ENCODE measurements at regions not wholly inside any gene's neighbourhood (a gene's known extent, or its start where the extent isn't known, plus 50 kb on each side); places are given as distances from the start of the nearest gene placed in this dataset.
"Not testable (repeated sequence)": the region's sequence is repeated elsewhere in the genome, so short reads cannot be mapped to it uniquely, and the experiment has no call there.

DNA sequence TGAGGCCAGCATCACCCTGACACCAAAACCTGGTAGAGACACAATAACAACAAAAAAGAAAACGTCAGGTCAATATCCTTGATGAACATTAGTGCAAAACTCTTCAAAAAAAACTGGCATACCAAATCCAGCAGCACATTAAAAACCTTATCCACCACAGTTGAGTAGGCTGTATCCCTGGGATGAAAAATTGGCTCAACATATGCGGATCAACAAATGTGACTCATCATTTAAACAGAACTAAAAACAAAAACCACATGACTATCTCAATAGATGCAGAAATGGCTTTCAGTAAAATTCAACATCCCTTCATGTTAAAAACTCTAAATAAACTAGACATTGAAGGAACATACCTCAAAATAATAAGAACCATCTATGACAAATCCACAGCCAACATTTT, 59.6 kb upstream of the PHIP start:
- Mint-ChIP-seq H3K4me1 (no peaks in the 10 kb centered on the region), H3K4me3 (no peak overlapping the region), H3K9me3 (peaks cover 60% of the 10 kb centered on the region), H3K27me3 (ENCODE audit: low read depth) (no peaks in the 10 kb centered on the region), H3K36me3 (peaks cover 16% of the 10 kb centered on the region), H3K27ac (no peak overlapping the region)
- TF ChIP-seq, protein P1, sequence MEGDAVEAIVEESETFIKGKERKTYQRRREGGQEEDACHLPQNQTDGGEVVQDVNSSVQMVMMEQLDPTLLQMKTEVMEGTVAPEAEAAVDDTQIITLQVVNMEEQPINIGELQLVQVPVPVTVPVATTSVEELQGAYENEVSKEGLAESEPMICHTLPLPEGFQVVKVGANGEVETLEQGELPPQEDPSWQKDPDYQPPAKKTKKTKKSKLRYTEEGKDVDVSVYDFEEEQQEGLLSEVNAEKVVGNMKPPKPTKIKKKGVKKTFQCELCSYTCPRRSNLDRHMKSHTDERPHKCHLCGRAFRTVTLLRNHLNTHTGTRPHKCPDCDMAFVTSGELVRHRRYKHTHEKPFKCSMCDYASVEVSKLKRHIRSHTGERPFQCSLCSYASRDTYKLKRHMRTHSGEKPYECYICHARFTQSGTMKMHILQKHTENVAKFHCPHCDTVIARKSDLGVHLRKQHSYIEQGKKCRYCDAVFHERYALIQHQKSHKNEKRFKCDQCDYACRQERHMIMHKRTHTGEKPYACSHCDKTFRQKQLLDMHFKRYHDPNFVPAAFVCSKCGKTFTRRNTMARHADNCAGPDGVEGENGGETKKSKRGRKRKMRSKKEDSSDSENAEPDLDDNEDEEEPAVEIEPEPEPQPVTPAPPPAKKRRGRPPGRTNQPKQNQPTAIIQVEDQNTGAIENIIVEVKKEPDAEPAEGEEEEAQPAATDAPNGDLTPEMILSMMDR (IDR thresholded peaks at IDR 0.05; ENCODE audit: unreplicated experiment), result no peak
- no peak for DNase-seq (ENCODE audit: low spot score in 2 of 2, unreplicated experiment in 2 of 2)

DNA sequence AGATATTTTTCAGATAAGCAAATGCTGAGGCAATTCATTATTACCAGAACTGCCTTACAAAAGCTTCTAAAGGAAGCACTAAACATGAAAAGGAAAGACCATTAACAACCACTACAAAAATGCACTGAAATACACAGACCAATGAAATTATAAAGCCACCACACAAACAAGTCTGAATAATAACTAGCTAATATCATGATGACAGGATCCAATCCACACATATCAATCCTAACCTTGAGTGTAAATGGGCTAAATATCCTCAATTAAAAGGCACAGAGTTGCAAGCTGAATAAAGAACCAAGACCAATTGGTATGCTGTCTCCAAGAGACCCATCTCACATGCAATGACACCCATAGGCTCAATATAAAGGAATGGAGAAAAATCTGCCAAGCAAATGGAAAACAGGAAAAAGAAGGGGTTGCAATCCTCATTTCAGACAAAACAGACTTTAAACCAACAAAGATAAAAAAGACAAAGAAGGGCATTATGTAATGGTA, 58.0 kb upstream of the PHIP start:
- peaks cover 16% of the 10 kb centered on the region for H3K36me3 Mint-ChIP-seq
- no peaks in the 10 kb centered on the region for H3K4me1 Mint-ChIP-seq
- TF ChIP-seq, protein P1 (IDR thresholded peaks at IDR 0.05; ENCODE audit: unreplicated experiment), result no peak
- H3K9me3 Mint-ChIP-seq, result peaks cover 69% of the 10 kb centered on the region
- DNase-seq (ENCODE audit: low spot score in 2 of 2, unreplicated experiment in 2 of 2), result no peak
- no peak overlapping the region for H3K27ac Mint-ChIP-seq
- no peak overlapping the region for H3K4me3 Mint-ChIP-seq
- H3K27me3 Mint-ChIP-seq (ENCODE audit: low read depth), result no peaks in the 10 kb centered on the region

DNA sequence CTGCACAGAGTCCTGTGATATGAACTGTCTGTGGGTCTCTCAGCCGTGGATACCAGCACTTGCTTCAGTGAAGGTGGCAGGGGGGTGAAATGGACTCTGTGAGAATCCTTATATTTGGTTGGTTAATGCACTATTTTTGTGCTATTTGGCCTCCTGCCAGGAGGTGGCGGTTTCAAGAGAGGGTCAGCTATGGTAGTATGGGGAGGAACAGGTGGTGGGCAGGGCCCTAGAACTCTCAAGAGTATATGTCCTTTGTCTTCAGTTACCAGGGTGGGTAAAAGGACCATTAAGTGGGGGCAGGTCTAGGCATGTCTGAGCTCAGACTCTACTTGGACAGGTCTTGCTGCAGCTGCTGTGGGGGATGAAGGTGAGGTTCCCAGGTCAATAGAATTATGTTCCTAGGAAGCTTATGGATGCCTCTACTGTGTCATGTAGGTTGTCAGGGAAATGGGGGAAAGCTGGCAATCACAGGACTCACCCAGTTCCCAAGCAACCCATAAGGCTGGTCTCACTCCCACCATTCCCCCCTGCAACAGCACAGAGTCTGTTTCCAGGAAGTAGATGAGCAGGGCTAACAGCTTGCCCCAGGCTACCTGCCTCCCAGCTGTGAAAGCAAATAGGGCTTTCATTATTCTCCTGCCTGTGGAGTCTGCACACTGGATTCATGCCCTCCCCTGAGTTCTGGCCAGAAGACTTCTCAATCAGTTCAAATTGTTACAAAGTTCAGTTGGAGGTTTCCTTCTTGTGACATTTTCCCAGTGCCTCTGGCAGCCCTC, 56.8 kb upstream of the PHIP start:
- Mint-ChIP-seq H3K9me3 (peaks cover 76% of the 10 kb centered on the region), H3K4me3 (no peak overlapping the region), H3K4me1 (no peaks in the 10 kb centered on the region), H3K27ac (no peak overlapping the region), H3K36me3 (peaks cover 16% of the 10 kb centered on the region), H3K27me3 (ENCODE audit: low read depth) (no peaks in the 10 kb centered on the region)
- TF ChIP-seq, protein P1 (IDR thresholded peaks at IDR 0.05; ENCODE audit: unreplicated experiment), result no peak
- DNase-seq (ENCODE audit: low spot score in 2 of 2, unreplicated experiment in 2 of 2), result no peak

DNA sequence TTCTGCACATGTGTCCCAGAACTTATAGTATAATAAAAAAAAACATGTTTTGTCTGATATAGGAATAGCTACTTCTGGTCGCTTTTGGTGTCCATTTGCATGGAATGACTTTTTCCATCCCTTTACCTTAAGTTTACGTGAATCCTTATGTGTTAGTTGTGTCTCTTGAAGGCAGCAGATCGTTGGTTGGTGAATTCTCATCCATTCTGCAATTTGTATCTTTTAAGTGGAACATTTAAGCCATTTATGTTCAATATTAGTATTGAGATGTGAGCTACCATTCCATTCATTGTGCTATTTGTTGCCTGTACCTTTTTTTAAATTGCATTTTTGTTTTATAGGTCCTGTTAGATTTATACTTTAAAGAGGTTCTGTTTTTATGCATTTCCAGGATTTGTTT, 55.1 kb upstream of the PHIP start:
- Mint-ChIP-seq H3K4me1 (no peaks in the 10 kb centered on the region), H3K27me3 (ENCODE audit: low read depth) (no peaks in the 10 kb centered on the region), H3K36me3 (peaks cover 15% of the 10 kb centered on the region), H3K9me3 (peaks cover 73% of the 10 kb centered on the region), H3K4me3 (no peak overlapping the region), H3K27ac (no peak overlapping the region)
- TF ChIP-seq, protein P1 (IDR thresholded peaks at IDR 0.05; ENCODE audit: unreplicated experiment), result no peak
- DNase-seq (ENCODE audit: low spot score in 2 of 2, unreplicated experiment in 2 of 2), result no peak

DNA sequence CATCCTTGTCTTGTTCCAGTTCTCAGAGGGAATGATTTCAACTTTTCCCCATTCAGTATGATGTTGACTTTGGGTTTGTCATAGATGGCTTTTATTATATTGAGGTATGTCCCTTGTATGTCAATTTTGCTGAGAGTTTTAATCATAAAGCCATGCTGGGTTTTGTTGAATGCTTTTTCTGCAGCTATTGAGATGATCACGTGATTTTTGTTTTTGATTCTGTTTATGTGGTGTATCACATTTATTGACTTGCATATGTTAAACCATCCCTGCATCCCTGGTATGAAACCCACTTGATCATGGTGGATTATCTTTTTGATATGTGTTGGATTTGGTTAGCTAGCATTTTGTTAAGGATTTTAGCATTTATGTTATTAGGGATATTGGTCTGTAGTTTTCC, 53.2 kb upstream of the PHIP start:
- H3K27ac Mint-ChIP-seq; DNase-seq (ENCODE audit: low spot score in 2 of 2, unreplicated experiment in 2 of 2); H3K4me1 Mint-ChIP-seq; H3K27me3 Mint-ChIP-seq (ENCODE audit: low read depth); H3K4me3 Mint-ChIP-seq; H3K36me3 Mint-ChIP-seq: not testable (repeated sequence)
- peaks cover 54% of the 10 kb centered on the region for H3K9me3 Mint-ChIP-seq
